A172 (cell line): ENCODE measurements at regions not wholly inside any gene's neighbourhood (a gene's known extent, or its start where the extent isn't known, plus 50 kb on each side); places are given as distances from the start of the nearest gene placed in this dataset.
"Not testable (repeated sequence)": the region's sequence is repeated elsewhere in the genome, so short reads cannot be mapped to it uniquely, and the experiment has no call there.

Source experiments
- DNase-seq: peaks from one replicate; pipeline ENCODE4 v3.0.0-alpha.2; 2015; ENCODE audit warnings: low spot score

GRCh38 chr7:119943942-119944600 lies 328.9 kb upstream of the KCND2 start:
- no peak for DNase-seq

- no peak for DNase-seq
Observed at GRCh38 chr7:119944601-119944972, 328.4 kb upstream of the KCND2 start.

GRCh38 chr7:119945822-119946221 lies 327.2 kb upstream of the KCND2 start:
- no peak for DNase-seq

- no peak for DNase-seq
Observed at GRCh38 chr7:119949053-119949452, 323.9 kb upstream of the KCND2 start.

GRCh38 chr7:119950390-119951041 lies 322.5 kb upstream of the KCND2 start:
- not testable (repeated sequence) for DNase-seq

- DNase-seq, result not testable (repeated sequence)
Observed at GRCh38 chr7:119951614-119952013, 321.4 kb upstream of the KCND2 start.

GRCh38 chr7:119957335-119957734 lies 315.6 kb upstream of the KCND2 start:
- no peak for DNase-seq

GRCh38 chr7:119959811-119960210 lies 313.2 kb upstream of the KCND2 start:
- DNase-seq, result no peak

- DNase-seq, result no peak
Observed at GRCh38 chr7:119963654-119964053, 309.3 kb upstream of the KCND2 start.

- DNase-seq, result no peak
Observed at GRCh38 chr7:119964065-119964464, 308.9 kb upstream of the KCND2 start.

- DNase-seq, result peak; percentile 19
Observed at GRCh38 chr7:119964788-119965542, 308.0 kb upstream of the KCND2 start.

- no peak for DNase-seq
Observed at GRCh38 chr7:119967221-119967620, 305.8 kb upstream of the KCND2 start.

- not testable (repeated sequence) for DNase-seq
Observed at GRCh38 chr7:119968411-119968810, 304.6 kb upstream of the KCND2 start.

- no peak for DNase-seq
Observed at GRCh38 chr7:119969054-119969453, 303.9 kb upstream of the KCND2 start.

- no peak for DNase-seq
Observed at GRCh38 chr7:119969763-119970162, 303.2 kb upstream of the KCND2 start.

GRCh38 chr7:119974972-119975371 lies 298.0 kb upstream of the KCND2 start:
- no peak for DNase-seq

GRCh38 chr7:119982884-119983283 lies 290.1 kb upstream of the KCND2 start:
- no peak for DNase-seq

GRCh38 chr7:119983468-119983867 lies 289.5 kb upstream of the KCND2 start:
- DNase-seq, result no peak

GRCh38 chr7:119984247-119984646 lies 288.7 kb upstream of the KCND2 start:
- DNase-seq, result no peak

- DNase-seq, result no peak
Observed at GRCh38 chr7:119988401-119988800, 284.6 kb upstream of the KCND2 start.

GRCh38 chr7:119994928-119995327 lies 278.0 kb upstream of the KCND2 start:
- DNase-seq, result no peak

- DNase-seq, result no peak
Observed at GRCh38 chr7:119996634-119997033, 276.3 kb upstream of the KCND2 start.
